Kidney (tissue), 13 donors: ENCODE measurements at regions not wholly inside any gene's neighbourhood (a gene's known extent, or its start where the extent isn't known, plus 50 kb on each side); places are given as distances from the start of the nearest gene placed in this dataset.

Source experiments
- DNase-seq, 5 donors: peaks; one replicate each; pipeline ENCODE4 v3.0.0-alpha.2; 2013 to 2020
- FAIRE-seq: peaks from 2 replicates; lab custom pipeline; 2012; peaks lifted over from hg19 to GRCh38; lab: Jason Lieb, UNC
- H3K27ac ChIP-seq, 2 donors: one replicate each; pipeline ENCODE4 v1.7.0; 2013; ENCODE audit warnings: low read depth in 2 of 2, low read length in 2 of 2, inconsistent platforms in 1 of 2
- H3K27me3 ChIP-seq: one replicate; pipeline ENCODE4 v1.7.1; 2013; ENCODE audit warnings: low read length, inconsistent platforms; ENCODE audit not compliant: control insufficient read depth, insufficient read depth
- H3K36me3 ChIP-seq, 3 donors: one replicate each; pipeline versions ENCODE4 v1.7.0 to v1.7.1; 2013; ENCODE audit warnings: low read length in 3 of 3, control low read depth in 1 of 3, inconsistent platforms in 1 of 3; ENCODE audit not compliant: insufficient read depth in 3 of 3, control insufficient read depth in 2 of 3
- H3K4me1 ChIP-seq, 3 donors: one replicate each; pipeline versions ENCODE4 v1.7.0 to v1.7.1; 2013; ENCODE audit warnings: low read length in 3 of 3, inconsistent platforms in 1 of 3, low read depth in 1 of 3; ENCODE audit not compliant: control insufficient read depth in 2 of 3, insufficient read depth in 2 of 3
- H3K4me3 ChIP-seq, 3 donors: one replicate each; pipeline versions ENCODE4 v1.7.0 to v1.8.1; 2013; ENCODE audit warnings: low read length in 3 of 3, control low read depth in 1 of 3, inconsistent platforms in 1 of 3
- H3K9ac ChIP-seq, 3 donors: one replicate each; pipeline versions ENCODE4 v1.7.0 to v1.7.1; 2013; ENCODE audit warnings: low read length in 3 of 3, control low read depth in 1 of 3, inconsistent platforms in 1 of 3
- H3K9me3 ChIP-seq, 3 donors: one replicate each; pipeline versions ENCODE4 v1.7.0 to v1.7.1; 2013; ENCODE audit warnings: low read length in 3 of 3, control low read depth in 1 of 3, inconsistent platforms in 1 of 3; ENCODE audit not compliant: control insufficient read depth in 2 of 3, insufficient read depth in 1 of 3
- CTCF ChIP-seq: IDR thresholded peaks from 3 replicates; pipeline ENCODE4 v1.5.1; 2012; ENCODE audit warnings: mild to moderate bottlenecking, moderate library complexity, borderline replicate concordance; ENCODE audit not compliant: insufficient read depth; ENCODE audit errors: extremely low read depth
- intact Hi-C: fragments of 100-400 bp; cut with DNase I; formaldehyde crosslinking; loops from one replicate; pipeline ENCODE4 v1.11.1; 2022
- donor health status: control.
- donor health status: control.
- donor health status: control.
- donor health status: control.
- donor health status: control.
- donor health status: DM: yes; HTN: yes; CAD: no.
- donor health status: Normal renal cell carcinoma (clear cell type).

DNA sequence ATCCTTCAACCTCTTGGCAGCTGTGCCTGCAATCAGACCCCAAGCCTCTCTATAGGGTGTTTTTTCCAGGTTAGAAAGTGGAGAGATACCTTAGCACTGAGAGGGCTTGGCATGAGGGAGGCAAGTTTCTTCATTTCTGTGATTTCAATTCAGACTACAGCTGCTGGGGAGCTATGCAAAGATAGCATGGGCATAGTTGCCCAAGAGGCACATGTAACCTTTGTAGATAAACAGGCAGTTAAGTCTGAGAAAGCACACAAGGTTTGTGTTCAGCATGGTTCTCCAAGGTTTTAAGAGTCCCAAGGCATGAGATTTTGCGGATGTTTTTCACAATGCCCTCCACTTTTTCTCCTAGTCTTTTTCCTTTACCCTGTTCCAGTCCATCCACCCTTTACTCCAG, 385.0 kb upstream of the ETAA1 start:
- Histone ChIP-seq H3K27me3 (no peaks in the 10 kb centered on the region), H3K36me3 (no peaks in the 10 kb centered on the region), H3K9ac (no peak overlapping the region), H3K4me3 (no peak overlapping the region), H3K27ac (no peak overlapping the region), H3K9me3 (no peaks in the 10 kb centered on the region), H3K4me1 (no peaks in the 10 kb centered on the region)
- FAIRE-seq (no peak), DNase-seq (no peak)
- no peak for TF ChIP-seq CTCF
- intact Hi-C loops, result no loop called here

DNA sequence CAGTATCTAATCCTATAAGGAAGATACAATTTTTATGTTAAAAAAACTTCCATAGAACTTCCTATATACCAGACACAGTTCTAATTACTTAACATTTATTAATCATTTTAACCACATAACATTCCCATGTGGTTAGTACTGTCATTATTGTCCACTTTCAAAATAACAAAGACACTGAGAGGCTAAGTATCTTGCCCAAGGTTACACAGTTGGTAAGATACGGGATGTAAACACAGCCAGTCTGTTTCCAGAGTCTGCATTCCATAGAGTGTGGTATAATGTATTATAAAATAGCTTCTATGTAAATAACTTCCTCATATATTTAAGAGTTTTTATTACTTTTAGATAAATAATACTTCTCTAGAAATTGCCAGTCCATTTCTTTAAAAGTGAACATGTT, 383.3 kb upstream of the ETAA1 start:
- Histone ChIP-seq H3K27me3 (no peaks in the 10 kb centered on the region), H3K36me3 (no peaks in the 10 kb centered on the region), H3K4me3 (no peak overlapping the region), H3K27ac (no peak overlapping the region), H3K4me1 (no peaks in the 10 kb centered on the region), H3K9ac (no peak overlapping the region), H3K9me3 (no peaks in the 10 kb centered on the region)
- DNase-seq (no peak), FAIRE-seq (no peak)
- TF ChIP-seq CTCF, result no peak
- intact Hi-C loops, result no loop called here

- no peak overlapping the region for H3K27ac ChIP-seq
- peaks cover 0 to 3% (median 0%) of the 10 kb centered on the region in 3 donors for H3K9me3 ChIP-seq
- FAIRE-seq, result no peak
- no peak overlapping the region for H3K4me3 ChIP-seq
- no peaks in the 10 kb centered on the region for H3K4me1 ChIP-seq
- intact Hi-C loops, result no loop called here
- H3K9ac ChIP-seq, result no peak overlapping the region
- no peaks in the 10 kb centered on the region for H3K36me3 ChIP-seq
- DNase-seq, result peak in 1 of 5 donors; percentile 37
- no peak for TF ChIP-seq CTCF
- no peaks in the 10 kb centered on the region for H3K27me3 ChIP-seq
Observed at GRCh38 chr2:67015681-67016080, 381.5 kb upstream of the ETAA1 start.

DNA sequence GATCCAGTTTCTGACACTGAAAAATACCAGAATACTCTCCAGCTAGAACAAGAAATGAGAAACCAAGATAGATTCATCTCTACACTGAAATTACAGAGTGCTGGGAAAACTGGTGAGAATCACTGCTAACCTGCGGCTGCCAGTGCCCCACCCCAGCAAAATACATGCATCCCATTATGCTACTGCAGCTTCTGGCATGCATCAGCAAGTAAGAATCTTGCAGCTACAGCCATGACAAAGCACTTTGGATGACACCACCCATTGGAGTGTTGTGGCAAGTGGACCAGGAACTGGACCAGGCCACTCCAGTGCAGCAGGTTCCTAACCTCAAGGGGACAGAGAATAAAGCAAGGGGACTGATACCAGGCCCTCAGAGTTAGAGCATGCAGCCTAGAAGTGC, 378.8 kb upstream of the ETAA1 start:
- DNase-seq (no peak), FAIRE-seq (no peak)
- H3K9me3 ChIP-seq, result peaks cover 0 to 3% (median 0%) of the 10 kb centered on the region in 3 donors
- no peak overlapping the region for H3K27ac ChIP-seq
- TF ChIP-seq CTCF, result no peak
- H3K36me3 ChIP-seq, result no peaks in the 10 kb centered on the region
- intact Hi-C loops, result no loop called here
- no peaks in the 10 kb centered on the region for H3K27me3 ChIP-seq
- no peak overlapping the region for H3K9ac ChIP-seq
- no peaks in the 10 kb centered on the region for H3K4me1 ChIP-seq
- no peak overlapping the region for H3K4me3 ChIP-seq
